ENCODE measurements at regions not wholly inside any gene's neighbourhood (a gene's known extent, or its start where the extent isn't known, plus 50 kb on each side); places are given as distances from the start of the nearest gene placed in this dataset.

- ATAC-seq = no peak
- H3K9me3 Mint-ChIP-seq = no peaks in the 10 kb centered on the region
- no peaks in the 10 kb centered on the region for H3K27me3 Mint-ChIP-seq
- no peaks in the 10 kb centered on the region for H3K4me1 Mint-ChIP-seq (ENCODE audit: low read depth in 2 of 2)
- H3K27ac Mint-ChIP-seq = no peak overlapping the region
- no peak overlapping the region for H3K4me3 Mint-ChIP-seq
- DNase-seq (ENCODE audit: low spot score) = no peak
- no peaks in the 10 kb centered on the region for H3K36me3 Mint-ChIP-seq
Measured at GRCh38 chr9:115653171-115653606, 500.4 kb upstream of the PAPPA start.

DNA sequence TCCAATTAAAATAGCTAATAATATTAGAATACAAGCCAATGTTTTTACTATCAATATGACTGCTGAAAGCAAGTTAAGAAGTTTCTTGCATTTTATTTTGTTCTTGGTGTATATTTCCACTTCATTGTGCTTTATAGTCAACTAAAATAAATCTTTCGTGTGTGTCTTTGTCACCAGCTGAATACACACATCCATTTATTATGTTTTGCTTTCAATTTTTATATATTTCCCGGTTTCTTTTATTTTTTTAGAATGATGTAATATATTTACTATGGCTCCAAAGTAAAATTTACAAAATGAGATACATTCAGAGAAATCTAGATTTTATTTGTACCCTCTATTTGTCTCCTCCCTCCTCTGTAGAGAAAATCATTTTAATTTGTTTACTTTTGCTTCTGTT lies 495.9 kb upstream of the PAPPA start:
- ATAC-seq = no peak
- H3K36me3 Mint-ChIP-seq = no peaks in the 10 kb centered on the region

DNA sequence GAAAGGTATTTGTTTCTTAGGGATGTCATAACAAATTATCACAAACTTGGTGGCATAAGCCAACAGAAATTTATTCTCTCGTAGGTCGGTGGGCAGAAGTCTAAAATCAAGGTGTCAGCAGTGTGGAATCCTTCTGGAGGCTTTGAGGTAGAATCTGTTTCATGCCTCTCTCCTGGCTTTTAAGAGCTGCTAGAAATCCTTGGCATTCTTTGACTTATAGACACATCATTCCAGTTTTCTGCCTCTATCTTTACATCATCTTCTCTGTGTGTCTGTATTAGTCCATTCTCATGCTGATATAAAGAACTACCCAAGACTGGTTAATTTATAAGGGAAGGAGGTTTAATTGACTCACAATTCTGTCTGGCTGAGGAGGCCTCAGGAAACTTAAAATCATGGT lies 488.1 kb upstream of the PAPPA start:
- Mint-ChIP-seq H3K4me1 (ENCODE audit: low read depth in 2 of 2) (no peaks in the 10 kb centered on the region), H3K9me3 (peaks cover 6% of the 10 kb centered on the region), H3K27ac (no peak overlapping the region), H3K4me3 (no peak overlapping the region), H3K36me3 (no peaks in the 10 kb centered on the region), H3K27me3 (no peaks in the 10 kb centered on the region)
- DNase-seq (ENCODE audit: low spot score) (no peak), ATAC-seq (no peak)

More for the DNA sequence above, 495.9 kb upstream of the PAPPA start:
- Mint-ChIP-seq H3K4me3 (no peak overlapping the region), H3K9me3 (peaks cover 2% of the 10 kb centered on the region), H3K27me3 (no peaks in the 10 kb centered on the region), H3K4me1 (ENCODE audit: low read depth in 2 of 2) (no peaks in the 10 kb centered on the region), H3K27ac (no peak overlapping the region)
- no peak for DNase-seq (ENCODE audit: low spot score)

- DNase-seq (ENCODE audit: low spot score) = no peak
- no peaks in the 10 kb centered on the region for H3K4me1 Mint-ChIP-seq (ENCODE audit: low read depth in 2 of 2)
- no peak overlapping the region for H3K27ac Mint-ChIP-seq
- ATAC-seq = no peak
- H3K9me3 Mint-ChIP-seq = peaks cover 15% of the 10 kb centered on the region
- H3K27me3 Mint-ChIP-seq = no peaks in the 10 kb centered on the region
- no peaks in the 10 kb centered on the region for H3K36me3 Mint-ChIP-seq
- H3K4me3 Mint-ChIP-seq = no peak overlapping the region
Measured at GRCh38 chr9:115668521-115668920, 485.1 kb upstream of the PAPPA start.

GRCh38 chr9:115671236-115671962 lies 482.2 kb upstream of the PAPPA start:
- H3K27me3 Mint-ChIP-seq = no peaks in the 10 kb centered on the region
- ATAC-seq (no peak), DNase-seq (ENCODE audit: low spot score) (no peak)
- H3K4me3 Mint-ChIP-seq = no peak overlapping the region
- H3K36me3 Mint-ChIP-seq = no peaks in the 10 kb centered on the region
- peaks cover 17% of the 10 kb centered on the region for H3K9me3 Mint-ChIP-seq
- H3K4me1 Mint-ChIP-seq (ENCODE audit: low read depth in 2 of 2) = no peaks in the 10 kb centered on the region
- no peak overlapping the region for H3K27ac Mint-ChIP-seq

DNA sequence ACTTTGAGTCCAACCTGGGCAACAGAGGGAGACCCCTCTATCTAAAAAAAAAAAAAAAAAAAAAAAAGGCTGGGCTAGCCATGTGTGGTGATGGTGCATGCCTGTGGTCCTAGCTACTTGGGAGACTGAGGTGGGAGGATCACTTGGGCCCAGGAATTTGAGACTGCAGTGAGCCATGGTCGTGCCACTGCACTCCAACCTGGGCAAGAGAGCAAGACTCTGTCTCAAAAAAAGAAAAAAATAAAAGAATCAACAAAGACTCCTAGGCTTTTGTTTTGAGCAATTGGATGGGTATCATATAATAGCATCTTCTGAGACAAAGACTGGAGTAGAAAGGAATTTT lies 481.7 kb upstream of the PAPPA start:
- H3K4me3 Mint-ChIP-seq = no peak overlapping the region
- H3K4me1 Mint-ChIP-seq (ENCODE audit: low read depth in 2 of 2) = no peaks in the 10 kb centered on the region
- peaks cover 19% of the 10 kb centered on the region for H3K9me3 Mint-ChIP-seq
- no peak for DNase-seq (ENCODE audit: low spot score)
- ATAC-seq = no peak
- no peak overlapping the region for H3K27ac Mint-ChIP-seq
- no peaks in the 10 kb centered on the region for H3K36me3 Mint-ChIP-seq
- no peaks in the 10 kb centered on the region for H3K27me3 Mint-ChIP-seq

- no peak for ATAC-seq
- H3K4me3 Mint-ChIP-seq = no peak overlapping the region
Measured at GRCh38 chr9:115672477-115673316, 480.9 kb upstream of the PAPPA start.

DNA sequence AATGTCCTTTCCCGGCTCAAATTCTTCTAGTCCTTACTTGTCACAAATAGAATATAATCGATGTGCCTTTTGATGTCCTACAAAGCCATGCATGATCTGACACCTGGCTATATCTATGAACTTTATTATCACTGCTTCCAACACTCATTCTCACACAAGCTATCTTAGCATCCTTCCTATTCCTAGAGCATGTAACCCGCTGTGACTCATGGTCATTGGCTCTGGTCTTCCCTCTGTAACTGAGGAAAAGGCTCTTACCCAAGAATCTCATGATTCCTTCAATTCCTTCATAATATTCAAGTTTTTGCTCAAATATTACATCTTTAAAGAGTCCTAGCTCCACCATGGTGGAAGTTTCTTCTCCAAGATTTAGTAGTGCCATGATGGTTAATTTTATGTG lies 480.0 kb upstream of the PAPPA start:
- ATAC-seq = no peak
- no peak for DNase-seq (ENCODE audit: low spot score)
- Mint-ChIP-seq H3K27me3 (no peaks in the 10 kb centered on the region), H3K36me3 (no peaks in the 10 kb centered on the region), H3K4me3 (no peak overlapping the region), H3K4me1 (ENCODE audit: low read depth in 2 of 2) (no peaks in the 10 kb centered on the region), H3K27ac (no peak overlapping the region), H3K9me3 (peaks cover 19% of the 10 kb centered on the region)

More at GRCh38 chr9:115672477-115673316, 480.9 kb upstream of the PAPPA start:
- DNase-seq (ENCODE audit: low spot score) = no peak
- H3K27me3 Mint-ChIP-seq = no peaks in the 10 kb centered on the region
- peaks cover 19% of the 10 kb centered on the region for H3K9me3 Mint-ChIP-seq
- H3K4me1 Mint-ChIP-seq (ENCODE audit: low read depth in 2 of 2) = no peaks in the 10 kb centered on the region
- H3K36me3 Mint-ChIP-seq = no peaks in the 10 kb centered on the region
- no peak overlapping the region for H3K27ac Mint-ChIP-seq

DNA sequence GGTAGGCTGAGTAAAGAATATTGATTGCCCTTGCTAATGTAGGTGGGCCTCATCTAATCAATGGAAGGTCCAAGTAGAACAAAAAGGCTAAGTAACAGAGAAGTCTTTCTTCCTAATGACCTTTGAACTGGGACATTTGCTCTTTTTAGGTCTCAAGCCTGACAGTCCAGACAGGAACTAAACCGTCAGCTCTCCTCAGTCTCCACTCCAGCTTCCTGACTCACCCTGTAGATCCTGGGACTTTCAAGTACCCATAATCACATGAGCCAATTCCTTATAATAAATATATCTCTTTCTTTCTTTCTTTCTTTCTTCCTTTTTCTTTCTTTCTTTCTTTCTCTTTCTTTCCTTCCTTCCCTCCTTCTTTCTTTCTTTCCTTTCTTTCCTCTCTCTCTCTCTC lies 479.5 kb upstream of the PAPPA start:
- DNase-seq (ENCODE audit: low spot score) = no peak
- Mint-ChIP-seq H3K27ac (no peak overlapping the region), H3K4me1 (ENCODE audit: low read depth in 2 of 2) (no peaks in the 10 kb centered on the region), H3K9me3 (peaks cover 19% of the 10 kb centered on the region), H3K27me3 (no peaks in the 10 kb centered on the region), H3K4me3 (no peak overlapping the region), H3K36me3 (no peaks in the 10 kb centered on the region)
- no peak for ATAC-seq

- peaks cover 15% of the 10 kb centered on the region for H3K9me3 Mint-ChIP-seq
- DNase-seq (ENCODE audit: low spot score) (no peak), ATAC-seq (no peak)
- H3K27me3 Mint-ChIP-seq = no peaks in the 10 kb centered on the region
- H3K4me1 Mint-ChIP-seq (ENCODE audit: low read depth in 2 of 2) = no peaks in the 10 kb centered on the region
- no peak overlapping the region for H3K4me3 Mint-ChIP-seq
- no peaks in the 10 kb centered on the region for H3K36me3 Mint-ChIP-seq
- H3K27ac Mint-ChIP-seq = no peak overlapping the region
Measured at GRCh38 chr9:115675834-115676233, 477.8 kb upstream of the PAPPA start.

- Mint-ChIP-seq H3K27me3 (no peaks in the 10 kb centered on the region), H3K4me3 (no peak overlapping the region), H3K4me1 (ENCODE audit: low read depth in 2 of 2) (no peaks in the 10 kb centered on the region), H3K27ac (no peak overlapping the region), H3K9me3 (peaks cover 10% of the 10 kb centered on the region), H3K36me3 (peaks cover 4% of the 10 kb centered on the region)
- DNase-seq (ENCODE audit: low spot score) = no peak
- no peak for ATAC-seq
Measured at GRCh38 chr9:115680231-115680630, 473.4 kb upstream of the PAPPA start.

DNA sequence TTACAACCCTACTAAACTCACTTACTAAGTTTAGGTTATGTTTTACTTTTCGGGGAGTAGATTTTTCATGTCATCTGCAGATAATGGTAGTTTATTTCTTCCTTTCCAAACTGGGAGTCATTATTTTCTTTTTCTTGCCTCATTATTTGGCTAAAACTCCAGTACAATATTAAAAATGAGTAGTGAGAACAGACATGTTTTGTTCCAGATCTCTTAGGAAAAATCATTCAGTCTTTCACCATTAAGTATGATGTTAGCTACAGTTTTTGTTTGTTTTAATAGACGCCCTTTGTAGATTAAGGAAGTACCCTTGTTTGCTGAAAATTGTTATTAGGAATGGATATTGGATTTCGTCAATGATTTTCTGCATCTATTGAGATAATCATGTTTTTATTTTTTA lies 472.0 kb upstream of the PAPPA start:
- no peak overlapping the region for H3K4me3 Mint-ChIP-seq
- H3K27ac Mint-ChIP-seq = no peak overlapping the region
- H3K27me3 Mint-ChIP-seq = no peaks in the 10 kb centered on the region
- DNase-seq (ENCODE audit: low spot score) (no peak), ATAC-seq (no peak)
- H3K9me3 Mint-ChIP-seq = peaks cover 11% of the 10 kb centered on the region
- H3K4me1 Mint-ChIP-seq (ENCODE audit: low read depth in 2 of 2) = no peaks in the 10 kb centered on the region
- H3K36me3 Mint-ChIP-seq = peaks cover 4% of the 10 kb centered on the region

GRCh38 chr9:115686069-115686468 lies 467.5 kb upstream of the PAPPA start:
- DNase-seq (ENCODE audit: low spot score) = no peak
- Mint-ChIP-seq H3K4me3 (no peak overlapping the region), H3K9me3 (peaks cover 19% of the 10 kb centered on the region), H3K4me1 (ENCODE audit: low read depth in 2 of 2) (no peaks in the 10 kb centered on the region), H3K36me3 (peaks cover 9% of the 10 kb centered on the region), H3K27me3 (no peaks in the 10 kb centered on the region), H3K27ac (no peak overlapping the region)
- no peak for ATAC-seq

- H3K27ac Mint-ChIP-seq = no peak overlapping the region
- no peak for ATAC-seq
- H3K9me3 Mint-ChIP-seq = peaks cover 20% of the 10 kb centered on the region
- peaks cover 9% of the 10 kb centered on the region for H3K36me3 Mint-ChIP-seq
- H3K4me1 Mint-ChIP-seq (ENCODE audit: low read depth in 2 of 2) = no peaks in the 10 kb centered on the region
- no peaks in the 10 kb centered on the region for H3K27me3 Mint-ChIP-seq
- DNase-seq (ENCODE audit: low spot score) = no peak
- H3K4me3 Mint-ChIP-seq = no peak overlapping the region
Measured at GRCh38 chr9:115687356-115687755, 466.2 kb upstream of the PAPPA start.

Measured in natural killer cell treated with Interleukin-12 subunit alpha and Interleukin-12 subunit beta and Interleukin-15 and Interleukin-18, amount 100 ng/mL, for 72 hours (primary cell).